Naive thymus-derived CD8-positive, alpha-beta T cell (primary cell): ENCODE measurements at regions not wholly inside any gene's neighbourhood (a gene's known extent, or its start where the extent isn't known, plus 50 kb on each side); places are given as distances from the start of the nearest gene placed in this dataset.
"Not testable (repeated sequence)": the region's sequence is repeated elsewhere in the genome, so short reads cannot be mapped to it uniquely, and the experiment has no call there.

Source experiments
- ATAC-seq, 2 donors: fragments of 150-1000 bp; cut with Tn5 transposase in 1 of 2; sonication (Bioruptor Pico), chemical (Tn5 transposase) in 1 of 2; 1 replicate in 1 of 2; 2 replicates in 1 of 2; pipeline ENCODE4 v1.10.0; 2021; ENCODE audit warnings: mild to moderate bottlenecking in 2 of 2, moderate library complexity in 2 of 2
- POLR2A ChIA-PET: fragments of 350-600 bp; sonication (Branson Sonifier 250); formaldehyde crosslinking; loops from one replicate; lab custom pipeline; 2021; ENCODE audit warnings: antibody characterized with exemption; lab: Charles Lee
- DNase-seq, 10 donors: peaks; one replicate each; pipeline versions ENCODE4 v3.0.0 to v3.0.0-alpha.2; 2020 to 2022
- H3K27ac Mint-ChIP-seq, 10 donors: one replicate each; pipeline ENCODE4 v1.8.0; 2020 to 2022; ENCODE audit warnings: mild to moderate bottlenecking in 10 of 10, mixed read lengths in 10 of 10, moderate library complexity in 4 of 10, inconsistent platforms in 1 of 10
- H3K27me3 Mint-ChIP-seq, 5 donors: one replicate each; pipeline ENCODE4 v1.8.0; 2021 to 2022; ENCODE audit warnings: mixed read lengths in 5 of 5
- H3K36me3 Mint-ChIP-seq, 3 donors: one replicate each; pipeline ENCODE4 v1.8.0; 2020 to 2022; ENCODE audit warnings: mixed read lengths in 3 of 3, mild to moderate bottlenecking in 2 of 3, inconsistent platforms in 1 of 3
- H3K4me1 Mint-ChIP-seq, 4 donors: one replicate each; pipeline ENCODE4 v1.8.0; 2021 to 2022; ENCODE audit warnings: mixed read lengths in 4 of 4
- H3K4me3 Mint-ChIP-seq, 10 donors: one replicate each; pipeline ENCODE4 v1.8.0; 2020 to 2022; ENCODE audit warnings: mild to moderate bottlenecking in 10 of 10, mixed read lengths in 10 of 10, moderate library complexity in 6 of 10, inconsistent platforms in 1 of 10
- H3K9me3 Mint-ChIP-seq, 9 donors: one replicate each; pipeline ENCODE4 v1.8.0; 2020 to 2022; ENCODE audit warnings: mixed read lengths in 9 of 9, mild to moderate bottlenecking in 3 of 9, inconsistent platforms in 1 of 9, moderate library complexity in 1 of 9

DNA sequence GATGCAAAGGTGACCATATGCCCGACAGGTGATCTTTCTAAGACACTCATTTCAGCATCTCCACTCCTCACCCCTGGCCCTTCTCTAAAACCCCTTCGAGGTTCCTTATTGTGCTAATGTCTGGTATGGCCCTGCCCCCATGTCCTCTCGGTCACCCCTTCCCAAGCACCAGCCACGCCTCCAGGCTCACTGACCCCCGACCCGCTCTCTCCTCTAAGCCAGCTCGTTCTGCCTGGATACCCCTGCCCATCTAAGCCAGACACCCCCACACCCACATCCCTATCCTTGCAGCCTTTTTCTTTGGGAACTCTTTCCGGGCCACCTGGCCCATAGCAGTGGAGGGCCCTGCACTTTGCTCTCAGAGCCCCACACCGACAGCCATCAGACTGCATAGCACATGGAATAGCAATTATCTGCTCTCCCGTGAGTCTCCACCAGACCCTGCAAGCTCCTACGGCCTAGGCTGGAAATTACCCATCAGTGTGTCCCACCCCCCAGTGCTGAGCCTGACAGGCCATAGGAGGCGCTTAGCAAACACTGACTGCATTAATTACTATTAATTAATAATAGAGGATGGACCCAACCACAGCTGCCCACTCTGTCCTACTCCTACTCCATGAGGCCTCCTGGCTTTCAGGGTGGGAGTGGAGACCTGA, 176.7 kb downstream of the TMEM132E start:
- DNase-seq, result no peak
- Mint-ChIP-seq H3K9me3 (peaks cover 0 to 2% (median 0%) of the 10 kb centered on the region in 9 donors), H3K36me3 (no peaks in the 10 kb centered on the region), H3K4me1 (no peaks in the 10 kb centered on the region), H3K4me3 (no peak overlapping the region), H3K27me3 (peaks cover 10 to 52% (median 34%) of the 10 kb centered on the region in 5 donors), H3K27ac (peak overlapping the region in 1 of 10 donors; percentile 11)
- POLR2A ChIA-PET, result no interaction called here
- no peak for ATAC-seq

GRCh38 chr17:34755371-34755770, 176.0 kb downstream of the TMEM132E start:
- Mint-ChIP-seq H3K4me3 (no peak overlapping the region), H3K4me1 (no peaks in the 10 kb centered on the region), H3K36me3 (peaks cover 0 to 2% (median 0%) of the 10 kb centered on the region in 3 donors), H3K27ac (no peak overlapping the region), H3K9me3 (peaks cover 0 to 2% (median 0%) of the 10 kb centered on the region in 9 donors), H3K27me3 (peaks cover 10 to 48% (median 29%) of the 10 kb centered on the region in 5 donors)
- POLR2A ChIA-PET, result no interaction called here
- ATAC-seq, result no peak
- DNase-seq, result no peak

DNA sequence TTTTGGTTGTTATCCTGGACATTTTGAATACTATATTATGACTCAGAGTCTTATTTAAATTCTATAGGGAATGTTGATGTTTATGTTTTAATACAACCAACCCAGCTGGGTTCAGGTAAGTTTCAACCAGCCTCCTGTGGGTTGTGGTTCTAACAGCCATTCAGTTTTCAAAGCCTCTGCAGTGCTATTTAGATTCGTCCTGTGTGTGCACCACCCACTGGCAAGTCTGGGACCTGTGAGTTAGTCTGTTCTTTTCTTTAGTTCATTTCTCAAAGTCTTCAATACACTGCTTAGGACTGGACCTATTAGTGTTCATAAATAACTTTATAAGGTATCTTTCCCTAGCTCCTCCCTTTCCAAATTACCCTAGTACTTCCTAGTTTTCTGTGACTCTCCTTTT, 170.6 kb downstream of the TMEM132E start:
- no peak overlapping the region for H3K4me3 Mint-ChIP-seq
- peaks cover 0 to 22% (median 9%) of the 10 kb centered on the region in 9 donors for H3K9me3 Mint-ChIP-seq
- no peak overlapping the region for H3K27ac Mint-ChIP-seq
- peaks cover 13 to 59% (median 37%) of the 10 kb centered on the region in 5 donors for H3K27me3 Mint-ChIP-seq
- H3K36me3 Mint-ChIP-seq, result peaks cover 0 to 18% (median 0%) of the 10 kb centered on the region in 3 donors
- POLR2A ChIA-PET, result no interaction called here
- ATAC-seq (no peak), DNase-seq (no peak)
- no peaks in the 10 kb centered on the region for H3K4me1 Mint-ChIP-seq

DNA sequence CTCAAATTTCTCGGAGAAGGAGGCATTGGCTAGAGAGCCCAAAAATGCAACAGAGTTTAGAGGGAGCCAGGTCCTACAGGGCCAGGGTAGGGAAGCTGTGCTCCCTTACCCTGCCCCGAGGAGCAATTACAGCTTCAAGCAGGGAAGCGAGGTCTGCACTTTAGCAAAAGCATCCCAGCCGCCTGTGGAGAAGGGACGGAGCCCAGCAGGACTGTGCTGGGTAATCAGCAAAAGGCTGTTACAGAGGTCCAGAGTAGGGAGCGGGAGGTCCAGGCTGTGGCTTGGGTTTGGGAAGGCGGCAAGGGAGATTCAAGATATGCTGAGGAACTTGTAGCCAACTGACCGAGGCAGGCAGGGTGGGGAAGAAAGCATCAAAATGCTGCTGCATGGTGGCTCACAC, 162.6 kb downstream of the TMEM132E start:
- POLR2A ChIA-PET, result no interaction called here
- no peaks in the 10 kb centered on the region for H3K4me1 Mint-ChIP-seq
- H3K4me3 Mint-ChIP-seq, result no peak overlapping the region

GRCh38 chr17:34740565-34741520, 161.5 kb downstream of the TMEM132E start:
- DNase-seq (no peak), ATAC-seq (no peak)
- H3K36me3 Mint-ChIP-seq, result no peaks in the 10 kb centered on the region
- no peak overlapping the region for H3K27ac Mint-ChIP-seq
- H3K4me1 Mint-ChIP-seq, result no peaks in the 10 kb centered on the region
- H3K27me3 Mint-ChIP-seq, result peaks cover 6 to 31% (median 10%) of the 10 kb centered on the region in 5 donors
- peaks cover 0 to 7% (median 0%) of the 10 kb centered on the region in 9 donors for H3K9me3 Mint-ChIP-seq
- no peak overlapping the region for H3K4me3 Mint-ChIP-seq
- POLR2A ChIA-PET, result no interaction called here

More for the DNA sequence above, 162.6 kb downstream of the TMEM132E start:
- Mint-ChIP-seq H3K27me3 (peaks cover 8 to 31% (median 10%) of the 10 kb centered on the region in 5 donors), H3K27ac (no peak overlapping the region), H3K9me3 (peaks cover 0 to 9% (median 0%) of the 10 kb centered on the region in 9 donors), H3K36me3 (no peaks in the 10 kb centered on the region)
- no peak for DNase-seq
- no peak for ATAC-seq

GRCh38 chr17:34739386-34739785, 160.0 kb downstream of the TMEM132E start:
- peaks cover 6 to 33% (median 10%) of the 10 kb centered on the region in 5 donors for H3K27me3 Mint-ChIP-seq

GRCh38 chr17:34737673-34738072, 158.3 kb downstream of the TMEM132E start:
- H3K27me3 Mint-ChIP-seq, result peaks cover 4 to 36% (median 13%) of the 10 kb centered on the region in 5 donors
- H3K36me3 Mint-ChIP-seq, DNase-seq, ATAC-seq, H3K27ac Mint-ChIP-seq, H3K4me1 Mint-ChIP-seq, H3K4me3 Mint-ChIP-seq, POLR2A ChIA-PET, H3K9me3 Mint-ChIP-seq: not testable (repeated sequence)

More at GRCh38 chr17:34739386-34739785, 160.0 kb downstream of the TMEM132E start:
- no peak overlapping the region for H3K4me3 Mint-ChIP-seq
- POLR2A ChIA-PET, result no interaction called here
- DNase-seq (no peak), ATAC-seq (no peak)
- H3K36me3 Mint-ChIP-seq, result no peaks in the 10 kb centered on the region
- H3K9me3 Mint-ChIP-seq, result peaks cover 0 to 7% (median 0%) of the 10 kb centered on the region in 9 donors
- no peak overlapping the region for H3K27ac Mint-ChIP-seq
- H3K4me1 Mint-ChIP-seq, result no peaks in the 10 kb centered on the region

- H3K9me3 Mint-ChIP-seq, result peaks cover 0 to 7% (median 4%) of the 10 kb centered on the region in 9 donors
- peaks cover 4 to 26% (median 10%) of the 10 kb centered on the region in 5 donors for H3K27me3 Mint-ChIP-seq
- H3K4me3 Mint-ChIP-seq, result no peak overlapping the region
- DNase-seq (no peak), ATAC-seq (no peak)
- H3K36me3 Mint-ChIP-seq, result peaks cover 0 to 7% (median 2%) of the 10 kb centered on the region in 3 donors
- POLR2A ChIA-PET, result no interaction called here
- H3K4me1 Mint-ChIP-seq, result no peaks in the 10 kb centered on the region
- no peak overlapping the region for H3K27ac Mint-ChIP-seq
Observed at GRCh38 chr17:34736611-34737010, 157.2 kb downstream of the TMEM132E start.

- Mint-ChIP-seq H3K36me3 (peaks cover 0 to 14% (median 2%) of the 10 kb centered on the region in 3 donors), H3K27ac (no peak overlapping the region), H3K4me1 (no peaks in the 10 kb centered on the region), H3K9me3 (peaks cover 0 to 15% (median 4%) of the 10 kb centered on the region in 9 donors), H3K27me3 (peaks cover 8 to 35% (median 17%) of the 10 kb centered on the region in 5 donors), H3K4me3 (no peak overlapping the region)
- no peak for ATAC-seq
- no peak for DNase-seq
- POLR2A ChIA-PET, result no interaction called here
Observed at GRCh38 chr17:34733333-34733732, 154.0 kb downstream of the TMEM132E start.

- H3K9me3 Mint-ChIP-seq, result peaks cover 0 to 15% (median 4%) of the 10 kb centered on the region in 9 donors
- H3K36me3 Mint-ChIP-seq, result peaks cover 0 to 14% (median 2%) of the 10 kb centered on the region in 3 donors
- H3K27ac Mint-ChIP-seq, result no peak overlapping the region
- peaks cover 9 to 41% (median 20%) of the 10 kb centered on the region in 5 donors for H3K27me3 Mint-ChIP-seq
- H3K4me3 Mint-ChIP-seq, result no peak overlapping the region
- ATAC-seq, result no peak
- H3K4me1 Mint-ChIP-seq, result no peaks in the 10 kb centered on the region
- DNase-seq, result no peak
- POLR2A ChIA-PET, result no interaction called here
Observed at GRCh38 chr17:34730816-34731215, 151.4 kb downstream of the TMEM132E start.

- Mint-ChIP-seq H3K9me3 (peaks cover 0 to 15% (median 4%) of the 10 kb centered on the region in 9 donors), H3K4me1 (no peaks in the 10 kb centered on the region), H3K27me3 (peaks cover 7 to 34% (median 20%) of the 10 kb centered on the region in 5 donors), H3K4me3 (no peak overlapping the region), H3K36me3 (peaks cover 0 to 14% (median 2%) of the 10 kb centered on the region in 3 donors), H3K27ac (no peak overlapping the region)
- ATAC-seq, result no peak
- DNase-seq, result no peak
- POLR2A ChIA-PET, result no interaction called here
Observed at GRCh38 chr17:34728771-34729310, 149.5 kb downstream of the TMEM132E start.

- ATAC-seq (no peak), DNase-seq (no peak)
- peaks cover 7 to 29% (median 20%) of the 10 kb centered on the region in 5 donors for H3K27me3 Mint-ChIP-seq
- POLR2A ChIA-PET, result no interaction called here
- peaks cover 0 to 15% (median 4%) of the 10 kb centered on the region in 9 donors for H3K9me3 Mint-ChIP-seq
- H3K4me3 Mint-ChIP-seq, result no peak overlapping the region
- no peak overlapping the region for H3K27ac Mint-ChIP-seq
- H3K4me1 Mint-ChIP-seq, result no peaks in the 10 kb centered on the region
- peaks cover 0 to 14% (median 2%) of the 10 kb centered on the region in 3 donors for H3K36me3 Mint-ChIP-seq
Observed at GRCh38 chr17:34727601-34728000, 148.2 kb downstream of the TMEM132E start.
